ENCODE measurements at regions not wholly inside any gene's neighbourhood (a gene's known extent, or its start where the extent isn't known, plus 50 kb on each side); places are given as distances from the start of the nearest gene placed in this dataset.

GRCh38 chr2:222058819-222059445, 239.9 kb downstream of the PAX3 start:
- H3K4me1 ChIP-seq (replicated peaks in 1 of 2; ENCODE audit: control insufficient read depth in 2 of 2, insufficient read depth in 2 of 2, low read length in 2 of 2) = no peaks in the 10 kb centered on the region
- intact Hi-C loops (cut with micrococcal nuclease) (no loop called here), in situ Hi-C loops (cut with MboI) (no loop called here)
- H3K9me3 ChIP-seq (replicated peaks; ENCODE audit: control insufficient read depth, insufficient read depth, low read depth, low read length) = no peaks in the 10 kb centered on the region
- no peaks in the 10 kb centered on the region for H3K27me3 ChIP-seq (ENCODE audit: control insufficient read depth in 2 of 2, insufficient read depth in 2 of 2, low read length in 2 of 2)
- ATAC-seq (no peak), FAIRE-seq (no peak), DNase-seq (ENCODE audit: extremely low read depth in 1 of 4, low spot score in 3 of 4) (no peak)
- H3K27ac ChIP-seq (ENCODE audit: extremely low read depth, low read depth, low read length) = no peak overlapping the region
- no TSS peak for BruUV-seq (replicated peaks)
- POLR2A ChIA-PET = no interaction called here
- no peaks in the 10 kb centered on the region for H3K36me3 ChIP-seq (ENCODE audit: control insufficient read depth, insufficient read depth, low read length)
- H3K9me1 ChIP-seq (ENCODE audit: control insufficient read depth, insufficient read depth, low read length) = no peaks in the 10 kb centered on the region
- no peak overlapping the region for H3K4me2 ChIP-seq (ENCODE audit: insufficient read depth, low read length)
- no peaks in the 10 kb centered on the region for H4K20me1 ChIP-seq (replicated peaks; ENCODE audit: control insufficient read depth, insufficient read depth, low read length)
- CTCF ChIA-PET (ENCODE audit: low intra/inter-chr PET ratio) = no interaction called here
- H3K79me2 ChIP-seq (ENCODE audit: control insufficient read depth, insufficient read depth, low read length) = no peaks in the 10 kb centered on the region
- TF ChIP-seq E2F3 (CRISPR knock-in tag; IDR thresholded peaks at IDR 0.05) (no peak), ZNF121 (CRISPR knock-in tag; conservative IDR thresholded peaks at IDR 0.05) (no peak), NKRF (IDR thresholded peaks at IDR 0.05; ENCODE audit: borderline replicate concordance) (no peak), ZNF507 (tag; conservative IDR thresholded peaks at IDR 0.05) (no peak), MEF2D (tag; conservative IDR thresholded peaks at IDR 0.05; ENCODE audit: low read depth) (no peak), KLF16 (IDR thresholded peaks at IDR 0.05) (no peak), BRD4 (IDR thresholded peaks at IDR 0.05) (no peak), SNAPC5 (CRISPR knock-in tag; IDR thresholded peaks at IDR 0.05) (no peak), CTCFL (IDR thresholded peaks at IDR 0.05; ENCODE audit: borderline replicate concordance, insufficient read depth, low read depth, low read length, poor library complexity, severe bottlenecking) (no peak), FOXM1 (IDR thresholded peaks at IDR 0.05; ENCODE audit: low read depth) (no peak), FOXM1 (CRISPR knock-in tag; IDR thresholded peaks at IDR 0.05; ENCODE audit: low read depth) (no peak), ZNF316 (IDR thresholded peaks at IDR 0.05) (no peak)
- no peak overlapping the region for H3K4me3 ChIP-seq
- H2AFZ ChIP-seq (ENCODE audit: low read depth, low read length) = no peak overlapping the region
- no peak overlapping the region for H3K9ac ChIP-seq (ENCODE audit: insufficient read depth in 1 of 2, low read depth in 2 of 2, low read length in 2 of 2)
- WGBS (ENCODE audit: insufficient coverage, low coverage, missing lambda C conversion rate) = 0% methylated on average over 2 of the region's 2 CpGs

Data from K562 (cell line).